ENCODE measurements at regions not wholly inside any gene's neighbourhood (a gene's known extent, or its start where the extent isn't known, plus 50 kb on each side); places are given as distances from the start of the nearest gene placed in this dataset.

DNA sequence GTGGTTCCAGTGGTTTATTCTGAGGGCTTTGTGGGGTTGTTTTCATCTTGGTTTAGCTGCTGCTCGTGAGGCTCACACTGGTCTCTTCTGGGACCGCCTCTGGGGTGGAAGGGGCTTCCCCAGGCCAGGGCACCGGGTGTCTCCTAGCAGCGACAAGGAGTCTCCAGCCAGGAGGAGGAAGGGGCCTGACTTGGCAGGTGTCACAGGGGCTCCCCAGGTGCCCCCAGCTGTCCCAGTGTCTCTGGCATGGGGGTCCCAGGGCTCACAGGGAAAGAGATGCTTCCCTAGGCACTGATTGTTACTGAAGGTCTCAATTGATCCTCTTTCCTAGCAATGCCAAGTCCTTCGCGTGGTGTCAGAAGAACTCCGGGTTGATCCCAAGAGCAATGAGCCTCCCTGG lies 241.1 kb upstream of the IRX4 start:
- TF ChIP-seq, protein P1, sequence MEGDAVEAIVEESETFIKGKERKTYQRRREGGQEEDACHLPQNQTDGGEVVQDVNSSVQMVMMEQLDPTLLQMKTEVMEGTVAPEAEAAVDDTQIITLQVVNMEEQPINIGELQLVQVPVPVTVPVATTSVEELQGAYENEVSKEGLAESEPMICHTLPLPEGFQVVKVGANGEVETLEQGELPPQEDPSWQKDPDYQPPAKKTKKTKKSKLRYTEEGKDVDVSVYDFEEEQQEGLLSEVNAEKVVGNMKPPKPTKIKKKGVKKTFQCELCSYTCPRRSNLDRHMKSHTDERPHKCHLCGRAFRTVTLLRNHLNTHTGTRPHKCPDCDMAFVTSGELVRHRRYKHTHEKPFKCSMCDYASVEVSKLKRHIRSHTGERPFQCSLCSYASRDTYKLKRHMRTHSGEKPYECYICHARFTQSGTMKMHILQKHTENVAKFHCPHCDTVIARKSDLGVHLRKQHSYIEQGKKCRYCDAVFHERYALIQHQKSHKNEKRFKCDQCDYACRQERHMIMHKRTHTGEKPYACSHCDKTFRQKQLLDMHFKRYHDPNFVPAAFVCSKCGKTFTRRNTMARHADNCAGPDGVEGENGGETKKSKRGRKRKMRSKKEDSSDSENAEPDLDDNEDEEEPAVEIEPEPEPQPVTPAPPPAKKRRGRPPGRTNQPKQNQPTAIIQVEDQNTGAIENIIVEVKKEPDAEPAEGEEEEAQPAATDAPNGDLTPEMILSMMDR (IDR thresholded peaks at IDR 0.05): no peak
- no peak for TF ChIP-seq POLR2AphosphoS5 (IDR thresholded peaks at IDR 0.05)
